Stimulated activated CD4-positive, alpha-beta T cell treated with anti-CD3 and anti-CD28 coated beads, Interleukin-1b, Interleukin-23, amount 100 ng/mL, for 48 hours (primary cell): ENCODE measurements at regions not wholly inside any gene's neighbourhood (a gene's known extent, or its start where the extent isn't known, plus 50 kb on each side); places are given as distances from the start of the nearest gene placed in this dataset.
"Not testable (repeated sequence)": the region's sequence is repeated elsewhere in the genome, so short reads cannot be mapped to it uniquely, and the experiment has no call there.

Experiments used
- DNase-seq: peaks from one replicate; pipeline ENCODE4 v3.0.0-alpha.2; 2020

- no peak for DNase-seq
These were observed 201.8 kb upstream of the LMO3 start for GRCh38 chr12:16807731-16808130.

- DNase-seq: no peak
These were observed 190.2 kb upstream of the LMO3 start for GRCh38 chr12:16796168-16796567.

GRCh38 chr12:16789204-16789790 is 183.3 kb upstream of the LMO3 start:
- no peak for DNase-seq

- DNase-seq: no peak
These were observed 182.7 kb upstream of the LMO3 start for GRCh38 chr12:16788506-16789203.

- DNase-seq: no peak
These were observed 180.0 kb upstream of the LMO3 start for GRCh38 chr12:16785953-16786352.

- DNase-seq: no peak
These were observed 179.6 kb upstream of the LMO3 start for GRCh38 chr12:16785524-16785923.

- not testable (repeated sequence) for DNase-seq
These were observed 163.2 kb upstream of the LMO3 start for GRCh38 chr12:16769129-16769528.

DNA sequence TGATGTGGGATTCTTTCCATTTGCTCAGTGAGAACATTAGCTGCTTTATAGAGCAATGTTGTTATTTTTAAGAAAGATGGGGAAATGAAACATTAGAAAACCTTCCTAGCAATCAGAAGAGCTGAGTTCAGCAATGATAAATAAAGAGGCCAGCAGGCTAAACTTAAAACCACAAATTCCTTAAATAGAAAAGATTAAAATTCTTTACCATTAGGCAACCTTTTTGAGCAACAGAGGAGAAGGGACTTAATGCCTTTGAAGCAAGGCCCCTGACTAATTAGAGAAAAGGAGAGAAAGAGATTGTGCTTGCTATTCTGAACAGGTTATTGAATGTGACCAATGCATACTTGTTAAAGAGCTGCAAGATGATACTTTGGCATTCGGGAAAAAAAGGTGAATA is 160.8 kb upstream of the LMO3 start:
- no peak for DNase-seq

DNA sequence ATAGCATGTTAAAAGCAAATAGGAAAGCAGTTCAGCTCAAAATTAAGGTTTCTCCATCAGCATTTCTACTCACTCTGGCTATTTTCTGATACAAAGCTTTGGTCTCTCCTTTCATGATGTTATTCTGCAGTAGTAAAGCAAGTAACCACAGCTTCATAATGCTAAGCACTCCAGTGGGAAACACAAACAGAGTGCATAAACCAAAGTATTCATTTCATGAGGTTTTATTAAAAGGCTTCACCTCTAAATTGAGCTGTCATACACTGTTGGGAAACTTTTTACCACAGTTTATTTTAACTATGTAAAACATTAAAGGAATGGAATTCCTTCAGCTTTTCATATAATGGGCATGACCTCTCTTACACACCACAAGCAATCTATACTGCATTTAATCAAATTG is 157.9 kb upstream of the LMO3 start:
- DNase-seq: no peak

GRCh38 chr12:16756833-16757555 is 151.0 kb upstream of the LMO3 start:
- no peak for DNase-seq

GRCh38 chr12:16730772-16731171 is 124.8 kb upstream of the LMO3 start:
- no peak for DNase-seq

DNA sequence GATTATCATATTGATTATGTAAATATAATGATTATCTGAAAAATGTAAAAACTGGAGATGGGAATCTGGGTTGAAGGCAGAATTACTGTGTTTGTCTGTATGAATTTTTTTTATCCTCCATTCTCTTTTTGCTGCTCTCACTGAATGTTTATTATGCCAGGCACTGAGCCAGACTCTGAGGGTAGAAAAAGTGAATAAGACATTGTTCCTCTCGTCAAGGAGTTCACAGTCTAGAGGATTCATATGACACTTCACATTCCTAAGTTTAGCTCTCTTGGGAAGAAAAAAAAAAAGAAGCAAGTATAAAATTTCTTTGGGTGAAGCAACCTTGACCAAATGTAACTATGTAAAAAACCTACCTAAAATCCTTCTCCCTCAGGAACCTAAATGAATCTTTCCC is 120.9 kb upstream of the LMO3 start:
- DNase-seq: no peak

DNA sequence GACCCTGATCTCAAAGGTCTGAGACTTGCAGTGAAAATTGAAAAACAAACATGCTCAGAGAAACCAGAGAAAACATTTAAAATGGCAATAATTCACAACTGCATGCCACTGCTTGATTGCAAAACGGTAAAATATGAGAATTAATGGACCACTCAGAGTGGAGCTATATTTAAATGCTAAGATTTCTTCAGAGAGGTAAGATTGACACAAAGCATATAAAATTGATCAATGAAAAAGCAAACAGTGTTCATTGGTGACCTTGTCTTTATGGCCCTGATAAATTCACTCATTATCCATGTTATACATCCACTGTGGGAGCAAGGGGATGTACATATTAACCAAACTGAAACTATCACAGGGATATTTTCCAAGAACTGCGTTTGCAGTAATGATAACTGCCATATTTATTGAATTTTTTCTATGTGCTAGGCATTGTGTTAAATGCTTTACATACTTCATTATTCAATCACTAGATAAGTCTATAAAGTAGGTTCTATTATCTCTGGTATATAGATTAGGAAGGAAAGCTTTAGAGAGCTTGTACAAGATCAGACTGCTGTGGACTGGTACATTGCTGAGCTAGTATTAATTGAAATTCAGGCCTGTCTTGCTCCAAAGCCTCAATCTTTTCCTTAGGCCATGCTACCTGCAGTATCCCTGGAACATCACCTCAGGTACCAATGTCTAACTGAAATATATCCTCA is 113.9 kb upstream of the LMO3 start:
- no peak for DNase-seq

DNA sequence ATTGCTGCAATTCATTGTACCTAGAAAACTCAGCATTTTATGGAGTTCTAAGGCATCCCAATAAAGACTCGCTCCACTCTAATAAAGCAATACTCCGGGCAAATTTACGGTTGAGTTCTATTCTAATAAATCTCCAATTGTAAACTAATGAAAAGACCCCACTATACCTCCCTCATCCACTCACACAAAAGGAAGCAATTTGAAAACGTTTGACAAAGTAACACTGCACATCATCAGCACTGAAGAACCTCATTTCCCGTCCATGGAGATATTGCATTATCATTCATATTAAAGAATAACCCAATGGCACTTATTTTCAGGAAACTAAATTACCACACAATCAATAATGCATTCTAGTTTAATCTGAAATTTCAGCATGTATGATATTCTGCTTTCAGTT is 111.0 kb upstream of the LMO3 start:
- DNase-seq: no peak

DNA sequence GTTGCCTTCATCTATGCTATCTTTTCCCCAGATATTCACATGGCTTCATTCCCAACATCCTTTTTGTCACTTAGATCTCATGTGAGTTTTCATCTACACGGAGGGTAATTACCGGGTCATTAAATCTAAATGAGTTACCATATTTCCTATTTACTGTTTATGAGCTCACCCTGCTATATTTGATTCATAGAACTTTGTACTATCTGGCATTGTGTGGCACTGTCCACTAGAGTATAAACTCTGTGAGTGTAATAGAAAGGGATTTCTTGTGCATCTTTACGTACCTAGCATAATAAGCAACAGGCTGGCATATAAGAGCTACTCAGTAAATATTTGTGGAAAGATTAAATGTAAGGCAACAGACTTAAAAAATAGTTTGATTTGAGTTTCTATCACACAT is 86.1 kb upstream of the LMO3 start:
- no peak for DNase-seq

DNA sequence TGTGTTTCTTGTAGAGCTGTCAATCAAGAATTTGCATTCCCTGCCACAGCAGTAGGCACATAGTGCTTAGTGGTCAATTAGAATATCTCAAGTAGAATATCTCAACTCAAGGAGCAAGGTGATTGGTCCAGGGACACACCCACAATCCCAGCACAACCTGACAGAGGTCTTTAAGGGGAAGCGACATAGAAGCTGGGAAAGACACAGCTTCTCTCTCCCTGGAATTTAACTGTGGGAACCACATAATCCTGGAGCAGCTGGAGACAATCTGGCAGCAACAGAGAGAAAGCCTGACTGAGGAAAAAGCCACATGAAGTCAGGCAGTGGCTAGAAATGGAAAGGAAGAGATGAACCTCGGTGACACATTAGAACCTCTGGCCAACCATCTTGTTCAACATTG is 85.7 kb upstream of the LMO3 start:
- no peak for DNase-seq

DNA sequence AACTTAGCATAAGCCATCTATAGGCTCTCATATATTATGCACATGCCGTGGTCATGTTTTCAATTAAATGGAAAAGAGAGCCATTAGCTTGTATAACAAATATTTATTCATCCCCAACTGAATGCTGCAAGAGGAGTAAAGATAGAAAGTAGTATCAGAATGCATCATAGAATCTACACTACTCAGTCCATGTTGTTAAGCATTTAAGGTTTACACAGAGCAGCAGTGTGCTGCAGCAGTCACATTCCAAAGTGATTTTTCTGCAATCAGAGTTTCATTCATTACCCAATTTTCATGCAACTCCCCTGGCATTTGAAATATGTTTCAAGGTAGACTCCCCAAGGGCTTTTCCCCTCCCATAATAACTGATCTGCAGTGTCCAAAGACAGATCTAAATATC is 82.2 kb upstream of the LMO3 start:
- DNase-seq: no peak

GRCh38 chr12:16685107-16685506 is 79.1 kb upstream of the LMO3 start:
- no peak for DNase-seq

GRCh38 chr12:16681196-16681595 is 75.2 kb upstream of the LMO3 start:
- DNase-seq: no peak

DNA sequence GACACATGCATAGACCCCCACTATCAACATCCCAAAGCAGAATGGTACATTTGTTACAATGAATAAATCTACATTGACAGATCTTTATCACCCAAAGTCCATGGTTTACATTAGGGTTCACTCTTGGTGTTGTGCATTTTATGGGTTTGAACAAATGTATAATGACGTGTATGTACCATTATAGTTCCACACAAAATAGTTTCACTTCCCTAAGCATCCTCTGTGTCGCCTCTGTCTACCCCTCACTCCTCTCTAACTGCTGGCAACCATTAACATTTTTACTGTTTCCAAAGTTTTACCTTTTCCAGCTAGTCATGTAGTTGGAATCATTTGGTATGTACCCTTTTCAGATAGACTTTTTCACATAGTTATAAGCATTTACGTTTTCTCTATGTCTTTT is 69.5 kb upstream of the LMO3 start:
- no peak for DNase-seq

DNA sequence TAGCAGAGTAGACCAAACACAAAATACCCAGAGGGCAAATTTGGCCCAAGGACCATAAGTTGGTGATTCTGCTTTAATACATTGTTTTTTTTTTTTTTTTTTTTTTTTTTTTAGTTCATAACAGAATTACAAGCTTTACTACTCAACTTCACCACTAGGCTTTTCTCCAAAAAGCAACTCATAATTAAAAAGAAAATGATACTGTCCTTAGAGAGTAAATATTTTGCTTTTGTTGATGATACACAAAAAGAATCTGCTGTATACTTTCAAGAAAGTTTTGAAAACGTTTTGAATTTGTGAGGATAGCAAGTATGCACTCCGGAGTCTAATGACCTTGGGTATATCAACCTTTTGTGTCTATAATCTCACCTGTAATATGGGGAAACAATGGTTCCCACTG is 68.9 kb upstream of the LMO3 start:
- no peak for DNase-seq

DNA sequence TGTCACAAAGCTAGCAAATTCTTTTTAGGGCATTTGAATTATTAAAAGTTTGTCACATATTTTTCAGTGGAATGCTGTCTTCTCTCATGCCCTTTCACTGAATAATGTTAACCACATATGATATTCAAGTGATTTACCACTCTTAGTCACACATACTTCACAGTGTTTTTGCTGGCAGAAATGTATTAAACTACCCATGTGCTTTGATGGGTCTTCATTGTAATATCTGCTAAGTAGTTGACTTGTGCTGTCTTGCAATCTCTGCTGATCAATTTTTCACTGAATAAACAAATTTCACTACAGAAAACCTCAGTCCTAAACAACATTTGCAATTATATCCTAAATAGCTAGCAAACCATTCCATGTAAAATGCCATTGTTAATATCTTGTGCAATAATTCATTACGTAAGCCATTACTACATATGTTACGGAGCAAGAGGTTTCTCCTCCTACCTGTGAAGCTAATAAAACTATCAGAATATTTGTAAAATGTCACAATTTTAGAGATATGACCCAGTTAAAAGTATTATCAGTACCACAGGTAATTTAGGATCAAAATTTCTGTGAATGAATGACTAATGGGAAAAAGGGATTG is 64.6 kb upstream of the LMO3 start:
- DNase-seq: no peak

DNA sequence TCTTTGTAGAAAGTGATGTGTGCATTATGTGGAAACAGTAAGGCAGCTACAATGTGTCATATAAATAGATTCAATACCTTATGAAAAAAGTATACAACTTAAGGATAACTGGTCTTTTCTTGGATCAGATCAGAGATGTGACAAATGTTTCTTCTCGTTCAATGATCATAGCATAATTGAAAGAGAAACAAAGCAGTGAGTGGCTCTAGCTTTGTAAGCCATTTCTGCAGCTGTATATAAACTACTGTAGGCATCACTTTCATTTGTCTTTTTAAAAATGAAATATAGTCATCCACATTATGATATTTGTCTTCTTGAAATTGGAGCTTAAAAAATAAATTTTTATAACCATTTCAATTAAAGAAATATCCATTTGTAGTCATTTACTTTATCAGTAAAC is 63.8 kb upstream of the LMO3 start:
- DNase-seq: no peak
